Omental fat pad (tissue), 3 donors: ENCODE measurements at regions not wholly inside any gene's neighbourhood (a gene's known extent, or its start where the extent isn't known, plus 50 kb on each side); places are given as distances from the start of the nearest gene placed in this dataset. TPM values are rescaled to one million over a fixed set of nuclear protein-coding genes. Genes with fewer than 3 reads are reported as not detected.

Experiments used
- ATAC-seq: fragments of 150-250 bp; one replicate; pipeline ENCODE4 v1.9.1; 2016; ENCODE audit warnings: mild to moderate bottlenecking, moderate library complexity; ENCODE audit not compliant: low FRiP score
- DNase-seq: peaks from one replicate; pipeline ENCODE4 v3.0.0-alpha.2; 2019; ENCODE audit warnings: low spot score
- CTCF ChIP-seq, 3 donors: fragments of 450-650 bp; IDR thresholded peaks; one replicate each; pipeline ENCODE4 v1.5.1; 2016 to 2017; ENCODE audit warnings: antibody characterized with exemption in 3 of 3, mild to moderate bottlenecking in 3 of 3, moderate library complexity in 2 of 3
- small RNA-seq: library from RNA; depleted of rRNA; stranded (forward); fragments of <200 nt; gene quantifications from one replicate; pipeline ENCODE3, GENCODE V24; 2016

GRCh38 chr7:17242504-17242903, 55.9 kb upstream of the AHR start:
- DNase-seq (no peak), ATAC-seq (no peak)
- no peak for TF ChIP-seq CTCF (IDR thresholded peaks at IDR 0.05)

- no peak for DNase-seq
- TF ChIP-seq CTCF (IDR thresholded peaks at IDR 0.05) = no peak
- no peak for ATAC-seq
Observed at GRCh38 chr7:17244786-17245185, 53.7 kb upstream of the AHR start.

GRCh38 chr7:17247357-17247756, 51.1 kb upstream of the AHR start:
- ATAC-seq (no peak), DNase-seq (no peak)
- no peak for TF ChIP-seq CTCF (IDR thresholded peaks at IDR 0.05)

- TF ChIP-seq CTCF (IDR thresholded peaks at IDR 0.05) = no peak
- ATAC-seq (no peak), DNase-seq (no peak)
Observed at GRCh38 chr7:17248527-17248926, 49.9 kb upstream of the AHR start.

Small RNAs in the stretch of these regions (small RNA-seq; reads per million reads assigned to genes)
- gene RF00017 = not detected
